Liver (tissue), 7 donors: ENCODE measurements at regions not wholly inside any gene's neighbourhood (a gene's known extent, or its start where the extent isn't known, plus 50 kb on each side); places are given as distances from the start of the nearest gene placed in this dataset.

Experiments
- DNase-seq: peaks from one replicate; pipeline ENCODE4 v3.0.0-alpha.2; 2017; ENCODE audit warnings: low spot score
- H3K27ac ChIP-seq, 2 donors: one replicate each; pipeline ENCODE4 v1.7.0; 2013; ENCODE audit warnings: inconsistent platforms in 2 of 2, low read length in 2 of 2, control low read depth in 1 of 2, low read depth in 1 of 2, mild to moderate bottlenecking in 1 of 2
- H3K27me3 ChIP-seq, 4 donors: one replicate each; pipeline versions ENCODE4 v1.6.1 to v1.7.0; 2013; ENCODE audit warnings: low read length in 3 of 4, inconsistent platforms in 1 of 4, mild to moderate bottlenecking in 1 of 4, moderate library complexity in 1 of 4; ENCODE audit not compliant: control insufficient read depth in 4 of 4, insufficient read depth in 4 of 4
- H3K36me3 ChIP-seq, 4 donors: one replicate each; pipeline versions ENCODE4 v1.6.1 to v1.7.0; 2013; ENCODE audit warnings: low read length in 3 of 4, mild to moderate bottlenecking in 3 of 4, low read depth in 1 of 4, moderate library complexity in 1 of 4; ENCODE audit not compliant: control insufficient read depth in 4 of 4, insufficient read depth in 3 of 4
- H3K4me1 ChIP-seq, 4 donors: one replicate each; pipeline versions ENCODE4 v1.6.1 to v1.7.0; 2013; ENCODE audit warnings: low read length in 3 of 4, mild to moderate bottlenecking in 3 of 4, moderate library complexity in 1 of 4; ENCODE audit not compliant: control insufficient read depth in 4 of 4, insufficient read depth in 4 of 4
- H3K4me3 ChIP-seq, 3 donors: one replicate each; pipeline versions ENCODE4 v1.6.1 to v1.7.0; 2013; ENCODE audit warnings: low read length in 3 of 3, control low read depth in 1 of 3, low read depth in 1 of 3, mild to moderate bottlenecking in 1 of 3
- H3K9ac ChIP-seq, 2 donors: one replicate each; pipeline ENCODE4 v1.7.0; 2013; ENCODE audit warnings: low read length in 2 of 2, mild to moderate bottlenecking in 2 of 2, moderate library complexity in 2 of 2, control low read depth in 1 of 2, low read depth in 1 of 2
- H3K9me3 ChIP-seq, 4 donors: one replicate each; pipeline versions ENCODE4 v1.6.1 to v1.7.0; 2013; ENCODE audit warnings: low read length in 3 of 4; ENCODE audit not compliant: control insufficient read depth in 4 of 4
- EGR1 ChIP-seq, 2 donors: IDR thresholded peaks; 2 replicates each; pipeline ENCODE4 v1.6.1; 2016 to 2018; ENCODE audit warnings: antibody characterized with exemption in 2 of 2, low read depth in 2 of 2
- FOXA2 ChIP-seq: IDR thresholded peaks from 2 replicates; pipeline ENCODE4 v1.6.1; 2016; ENCODE audit warnings: antibody characterized with exemption
- GABPA ChIP-seq, 2 donors: IDR thresholded peaks in 1 of 2; conservative IDR thresholded peaks in 1 of 2; 2 replicates each; pipeline ENCODE4 v1.6.1; 2016; ENCODE audit warnings: antibody characterized with exemption in 2 of 2, mild to moderate bottlenecking in 1 of 2, moderate library complexity in 1 of 2
- HNF4A ChIP-seq, 2 donors: conservative IDR thresholded peaks; 2 replicates each; pipeline ENCODE4 v1.6.1; 2016; ENCODE audit warnings: antibody characterized with exemption in 2 of 2, mild to moderate bottlenecking in 2 of 2
- HNF4G ChIP-seq: IDR thresholded peaks from 2 replicates; pipeline ENCODE4 v1.6.1; 2016; ENCODE audit warnings: antibody characterized with exemption
- JUND ChIP-seq, 2 donors: IDR thresholded peaks; 2 replicates each; pipeline ENCODE4 v1.6.1; 2016; ENCODE audit warnings: antibody characterized with exemption in 2 of 2
- MAX ChIP-seq: IDR thresholded peaks from 2 replicates; pipeline ENCODE4 v1.6.1; 2016; ENCODE audit warnings: antibody characterized with exemption
- NR2F2 ChIP-seq: IDR thresholded peaks from 2 replicates; pipeline ENCODE4 v1.6.1; 2016; ENCODE audit warnings: antibody characterized with exemption
- RAD21 ChIP-seq, 2 donors: IDR thresholded peaks; 2 replicates each; pipeline ENCODE4 v1.6.1; 2016; ENCODE audit warnings: antibody characterized with exemption in 2 of 2, mild to moderate bottlenecking in 2 of 2
- RXRA ChIP-seq, 2 donors: IDR thresholded peaks; 2 replicates each; pipeline ENCODE4 v1.6.1; 2017 to 2018; ENCODE audit warnings: antibody characterized with exemption in 2 of 2, mild to moderate bottlenecking in 1 of 2
- WGBS: extraction: QIAGEN DNeasy Blood & Tissue Kit; methylation state at CpG from one replicate; pipeline ENCODE4 v1.1.7; 2013; 5-methylcytosine and 5-hydroxymethylcytosine counted together
- TF ChIP-seq, protein P1 (sequence below): IDR thresholded peaks from 2 replicates; pipeline ENCODE4 v1.6.1; 2016; ENCODE audit warnings: antibody characterized with exemption, mild to moderate bottlenecking
- TF ChIP-seq, protein P2 (sequence below): IDR thresholded peaks from 2 replicates; pipeline ENCODE4 v1.6.1; 2016; ENCODE audit warnings: antibody characterized with exemption
- donor health status: healthy.
- donor health status: healthy.
- donor health status: healthy.
- donor health status: healthy.

DNA sequence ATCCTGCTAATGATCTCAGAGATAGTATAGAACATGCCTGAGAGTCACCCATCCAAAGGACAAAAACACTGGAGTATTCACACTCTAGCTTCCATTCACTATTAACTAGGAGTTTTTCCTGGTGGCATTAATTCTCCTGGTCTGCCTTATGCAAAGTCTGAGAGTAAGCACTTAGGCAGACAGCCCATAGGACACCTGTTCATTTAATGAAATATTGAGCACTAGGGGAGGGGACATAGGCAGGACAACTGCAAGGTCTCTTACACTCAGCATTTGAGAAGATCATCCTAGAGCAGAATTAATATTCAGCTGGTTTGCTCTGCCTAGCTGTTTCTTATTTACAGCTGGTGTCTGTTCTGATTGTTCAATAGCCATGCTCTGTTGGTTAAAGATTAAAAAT is 508.5 kb downstream of the CENPC start:
- Histone ChIP-seq H3K9ac (no peak overlapping the region), H3K4me3 (no peak overlapping the region), H3K36me3 (no peaks in the 10 kb centered on the region), H3K27me3 (no peaks in the 10 kb centered on the region), H3K4me1 (peaks cover 0 to 2% (median 0%) of the 10 kb centered on the region in 4 donors), H3K9me3 (no peaks in the 10 kb centered on the region), H3K27ac (no peak overlapping the region)
- no peak for DNase-seq
- TF ChIP-seq, protein P1, sequence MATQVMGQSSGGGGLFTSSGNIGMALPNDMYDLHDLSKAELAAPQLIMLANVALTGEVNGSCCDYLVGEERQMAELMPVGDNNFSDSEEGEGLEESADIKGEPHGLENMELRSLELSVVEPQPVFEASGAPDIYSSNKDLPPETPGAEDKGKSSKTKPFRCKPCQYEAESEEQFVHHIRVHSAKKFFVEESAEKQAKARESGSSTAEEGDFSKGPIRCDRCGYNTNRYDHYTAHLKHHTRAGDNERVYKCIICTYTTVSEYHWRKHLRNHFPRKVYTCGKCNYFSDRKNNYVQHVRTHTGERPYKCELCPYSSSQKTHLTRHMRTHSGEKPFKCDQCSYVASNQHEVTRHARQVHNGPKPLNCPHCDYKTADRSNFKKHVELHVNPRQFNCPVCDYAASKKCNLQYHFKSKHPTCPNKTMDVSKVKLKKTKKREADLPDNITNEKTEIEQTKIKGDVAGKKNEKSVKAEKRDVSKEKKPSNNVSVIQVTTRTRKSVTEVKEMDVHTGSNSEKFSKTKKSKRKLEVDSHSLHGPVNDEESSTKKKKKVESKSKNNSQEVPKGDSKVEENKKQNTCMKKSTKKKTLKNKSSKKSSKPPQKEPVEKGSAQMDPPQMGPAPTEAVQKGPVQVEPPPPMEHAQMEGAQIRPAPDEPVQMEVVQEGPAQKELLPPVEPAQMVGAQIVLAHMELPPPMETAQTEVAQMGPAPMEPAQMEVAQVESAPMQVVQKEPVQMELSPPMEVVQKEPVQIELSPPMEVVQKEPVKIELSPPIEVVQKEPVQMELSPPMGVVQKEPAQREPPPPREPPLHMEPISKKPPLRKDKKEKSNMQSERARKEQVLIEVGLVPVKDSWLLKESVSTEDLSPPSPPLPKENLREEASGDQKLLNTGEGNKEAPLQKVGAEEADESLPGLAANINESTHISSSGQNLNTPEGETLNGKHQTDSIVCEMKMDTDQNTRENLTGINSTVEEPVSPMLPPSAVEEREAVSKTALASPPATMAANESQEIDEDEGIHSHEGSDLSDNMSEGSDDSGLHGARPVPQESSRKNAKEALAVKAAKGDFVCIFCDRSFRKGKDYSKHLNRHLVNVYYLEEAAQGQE = no peak
- TF ChIP-seq MAX = no peak
- TF ChIP-seq RAD21 (IDR thresholded peaks at IDR 0.05) = no peak
- TF ChIP-seq HNF4G = no peak
- TF ChIP-seq HNF4A (conservative IDR thresholded peaks at IDR 0.05) = no peak

DNA sequence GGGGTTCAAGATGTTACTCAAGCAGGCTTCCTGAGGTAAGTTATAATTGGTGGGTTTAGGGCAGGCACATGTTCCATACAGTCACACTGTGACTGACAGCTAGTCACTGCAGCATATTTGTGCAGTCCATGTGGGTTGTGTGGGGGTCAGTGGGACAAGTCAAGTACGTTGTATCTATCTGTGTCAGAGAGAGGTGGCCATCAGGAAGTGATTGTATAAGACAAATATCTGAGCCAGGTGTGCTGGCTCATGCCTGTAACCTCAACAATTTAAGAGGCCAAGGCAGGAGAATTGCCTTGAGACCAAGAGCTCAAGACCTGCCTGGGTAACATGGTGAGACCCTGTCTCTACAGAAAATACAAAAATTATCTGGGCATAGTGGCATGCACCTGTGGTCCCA is 509.3 kb downstream of the CENPC start:
- Histone ChIP-seq H3K4me3 (no peak overlapping the region), H3K4me1 (peaks cover 0 to 2% (median 0%) of the 10 kb centered on the region in 4 donors), H3K9me3 (no peaks in the 10 kb centered on the region), H3K36me3 (no peaks in the 10 kb centered on the region), H3K27me3 (no peaks in the 10 kb centered on the region), H3K9ac (no peak overlapping the region), H3K27ac (no peak overlapping the region)
- 55% methylated on average over 1 of the region's 1 CpG for WGBS
- TF ChIP-seq MAX = no peak
- TF ChIP-seq, protein P2, sequence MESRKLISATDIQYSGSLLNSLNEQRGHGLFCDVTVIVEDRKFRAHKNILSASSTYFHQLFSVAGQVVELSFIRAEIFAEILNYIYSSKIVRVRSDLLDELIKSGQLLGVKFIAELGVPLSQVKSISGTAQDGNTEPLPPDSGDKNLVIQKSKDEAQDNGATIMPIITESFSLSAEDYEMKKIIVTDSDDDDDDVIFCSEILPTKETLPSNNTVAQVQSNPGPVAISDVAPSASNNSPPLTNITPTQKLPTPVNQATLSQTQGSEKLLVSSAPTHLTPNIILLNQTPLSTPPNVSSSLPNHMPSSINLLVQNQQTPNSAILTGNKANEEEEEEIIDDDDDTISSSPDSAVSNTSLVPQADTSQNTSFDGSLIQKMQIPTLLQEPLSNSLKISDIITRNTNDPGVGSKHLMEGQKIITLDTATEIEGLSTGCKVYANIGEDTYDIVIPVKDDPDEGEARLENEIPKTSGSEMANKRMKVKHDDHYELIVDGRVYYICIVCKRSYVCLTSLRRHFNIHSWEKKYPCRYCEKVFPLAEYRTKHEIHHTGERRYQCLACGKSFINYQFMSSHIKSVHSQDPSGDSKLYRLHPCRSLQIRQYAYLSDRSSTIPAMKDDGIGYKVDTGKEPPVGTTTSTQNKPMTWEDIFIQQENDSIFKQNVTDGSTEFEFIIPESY = no peak
- no peak for TF ChIP-seq EGR1 (IDR thresholded peaks at IDR 0.05; ENCODE audit: low read depth in 2 of 2)
- no peak for TF ChIP-seq JUND (IDR thresholded peaks at IDR 0.05)
- TF ChIP-seq GABPA (IDR thresholded peaks at IDR 0.05 in 1 of 2, conservative IDR thresholded peaks at IDR 0.05 in 1 of 2) = no peak
- TF ChIP-seq FOXA2 = no peak
- no peak for TF ChIP-seq NR2F2
- TF ChIP-seq, protein P1 = no peak
- TF ChIP-seq RXRA (IDR thresholded peaks at IDR 0.05) = no peak
- DNase-seq = no peak
